Natural killer cell (primary cell): ENCODE measurements at regions not wholly inside any gene's neighbourhood (a gene's known extent, or its start where the extent isn't known, plus 50 kb on each side); places are given as distances from the start of the nearest gene placed in this dataset.

Experiments used
- ATAC-seq, 3 donors: fragments of 150-1000 bp in 2 of 3; fragments of 200-7000 bp in 1 of 3; cut with Tn5 transposase; 1 replicate in 1 of 3; 2 replicates in 2 of 3; pipeline ENCODE4 v1.10.0; 2021; ENCODE audit warnings: mild to moderate bottlenecking in 2 of 3, moderate library complexity in 2 of 3
- DNase-seq, 2 donors: peaks; one replicate each; pipeline versions ENCODE4 v3.0.0 to v3.0.0-alpha.2; 2013 to 2021; ENCODE audit warnings: mixed read lengths in 1 of 2
- H3K27ac ChIP-seq: one replicate; pipeline ENCODE4 v1.5.1; 2013; ENCODE audit warnings: mild to moderate bottlenecking, low read length
- H3K27me3 ChIP-seq: one replicate; pipeline ENCODE4 v1.6.1; 2013; ENCODE audit warnings: low read length; ENCODE audit not compliant: control insufficient read depth, insufficient read depth
- H3K36me3 ChIP-seq: one replicate; pipeline ENCODE4 v1.6.1; 2013; ENCODE audit warnings: low read length; ENCODE audit not compliant: control insufficient read depth, insufficient read depth
- H3K4me1 ChIP-seq: one replicate; pipeline ENCODE4 v1.6.1; 2013; ENCODE audit warnings: low read length; ENCODE audit not compliant: control insufficient read depth, insufficient read depth
- H3K4me3 ChIP-seq: one replicate; pipeline ENCODE4 v1.5.1; 2013; ENCODE audit warnings: low read length
- H3K9me3 ChIP-seq: one replicate; pipeline ENCODE4 v1.6.1; 2013; ENCODE audit warnings: low read length; ENCODE audit not compliant: control insufficient read depth, insufficient read depth
- H3K27ac Mint-ChIP-seq, 2 donors: one replicate each; pipeline ENCODE4 v1.8.0; 2022; ENCODE audit warnings: mild to moderate bottlenecking in 2 of 2, mixed read lengths in 2 of 2, moderate library complexity in 1 of 2
- H3K27me3 Mint-ChIP-seq, 2 donors: one replicate each; pipeline ENCODE4 v1.8.0; 2022; ENCODE audit warnings: low read depth in 2 of 2, mixed read lengths in 2 of 2
- H3K36me3 Mint-ChIP-seq: one replicate; pipeline ENCODE4 v1.8.0; 2022; ENCODE audit warnings: mixed read lengths
- H3K4me1 Mint-ChIP-seq, 2 donors: one replicate each; pipeline ENCODE4 v1.8.0; 2022; ENCODE audit warnings: mixed read lengths in 2 of 2
- H3K4me3 Mint-ChIP-seq: one replicate; pipeline ENCODE4 v1.8.0; 2022; ENCODE audit warnings: mild to moderate bottlenecking, moderate library complexity, mixed read lengths
- H3K9me3 Mint-ChIP-seq, 2 donors: one replicate each; pipeline ENCODE4 v1.8.0; 2022; ENCODE audit warnings: mixed read lengths in 2 of 2
- CTCF ChIP-seq: fragments of 200-600 bp; IDR thresholded peaks from one replicate; pipeline ENCODE4 v1.8.0; 2022; ENCODE audit warnings: antibody characterized with exemption
- WGBS: methylation state at CpG from one replicate; pipeline ENCODE4 v1.1.7; 2013; ENCODE audit warnings: missing lambda C conversion rate; ENCODE audit not compliant: insufficient coverage; 5-methylcytosine and 5-hydroxymethylcytosine counted together
- intact Hi-C: fragments of 100-400 bp; cut with micrococcal nuclease; formaldehyde crosslinking; loops from one replicate; pipeline ENCODE4 v1.14.2; 2022

GRCh38 chr21:31583498-31583897, 76.0 kb upstream of the SOD1 start:
- Histone ChIP-seq H3K9me3 (no peaks in the 10 kb centered on the region), H3K27ac (no peak overlapping the region), H3K4me1 (no peaks in the 10 kb centered on the region), H3K36me3 (no peaks in the 10 kb centered on the region), H3K27me3 (no peaks in the 10 kb centered on the region), H3K4me3 (no peak overlapping the region)
- no peak for TF ChIP-seq CTCF
- ATAC-seq (no peak), DNase-seq (no peak)
- peaks cover 5 to 8% of the 10 kb centered on the region in 2 donors for H3K27me3 Mint-ChIP-seq
- H3K4me3 Mint-ChIP-seq = no peak overlapping the region
- no peaks in the 10 kb centered on the region for H3K9me3 Mint-ChIP-seq
- intact Hi-C loops = no loop called here
- 96% methylated on average over 5 of the region's 6 CpGs for WGBS
- no peak overlapping the region for H3K27ac Mint-ChIP-seq
- H3K4me1 Mint-ChIP-seq = no peaks in the 10 kb centered on the region
- H3K36me3 Mint-ChIP-seq = no peaks in the 10 kb centered on the region

GRCh38 chr21:31580866-31581276, 78.6 kb upstream of the SOD1 start:
- Histone ChIP-seq H3K9me3 (no peaks in the 10 kb centered on the region), H3K4me3 (no peak overlapping the region), H3K27ac (no peak overlapping the region), H3K4me1 (no peaks in the 10 kb centered on the region), H3K36me3 (no peaks in the 10 kb centered on the region), H3K27me3 (no peaks in the 10 kb centered on the region)
- TF ChIP-seq CTCF = peak; percentile 92
- ATAC-seq (peak; percentile 77 to 95 (median 88)), DNase-seq (peak; percentile 61 to 85)
- Mint-ChIP-seq H3K4me3 (no peak overlapping the region), H3K36me3 (no peaks in the 10 kb centered on the region), H3K9me3 (no peaks in the 10 kb centered on the region), H3K27me3 (peaks cover 0 to 3% of the 10 kb centered on the region in 2 donors), H3K4me1 (no peaks in the 10 kb centered on the region), H3K27ac (no peak overlapping the region)
- 42% methylated on average over 3 of the region's 3 CpGs for WGBS
- intact Hi-C loops = loop anchor here (1.0 kb wide), 2 partner anchors 383 to 483 kb away; no protein-coding TSS in a partner anchor

- Mint-ChIP-seq H3K27me3 (peaks cover 0 to 7% of the 10 kb centered on the region in 2 donors), H3K27ac (no peak overlapping the region), H3K4me1 (no peaks in the 10 kb centered on the region), H3K9me3 (no peaks in the 10 kb centered on the region), H3K4me3 (no peak overlapping the region), H3K36me3 (no peaks in the 10 kb centered on the region)
- TF ChIP-seq CTCF = no peak
- no peaks in the 10 kb centered on the region for H3K27me3 ChIP-seq
- H3K4me1 ChIP-seq = no peaks in the 10 kb centered on the region
- H3K9me3 ChIP-seq = no peaks in the 10 kb centered on the region
- intact Hi-C loops = no loop called here
- DNase-seq = no peak
- no peak overlapping the region for H3K27ac ChIP-seq
- H3K4me3 ChIP-seq = no peak overlapping the region
- ATAC-seq = no peak
- no peaks in the 10 kb centered on the region for H3K36me3 ChIP-seq
Measured at GRCh38 chr21:31577271-31577670, 82.2 kb upstream of the SOD1 start.

- H3K4me3 Mint-ChIP-seq = no peak overlapping the region
- WGBS = 93% methylated on average over 6 of the region's 6 CpGs
- no peak for TF ChIP-seq CTCF
Measured at GRCh38 chr21:31576428-31576827, 83.1 kb upstream of the SOD1 start.

More at GRCh38 chr21:31576428-31576827, 83.1 kb upstream of the SOD1 start:
- ATAC-seq = no peak
- H3K4me1 Mint-ChIP-seq = no peaks in the 10 kb centered on the region
- H3K27ac Mint-ChIP-seq = no peak overlapping the region
- Histone ChIP-seq H3K4me1 (no peaks in the 10 kb centered on the region), H3K27ac (no peak overlapping the region), H3K4me3 (no peak overlapping the region), H3K27me3 (no peaks in the 10 kb centered on the region), H3K9me3 (no peaks in the 10 kb centered on the region), H3K36me3 (no peaks in the 10 kb centered on the region)
- intact Hi-C loops = no loop called here
- DNase-seq = no peak
- peaks cover 0 to 7% of the 10 kb centered on the region in 2 donors for H3K27me3 Mint-ChIP-seq
- H3K9me3 Mint-ChIP-seq = no peaks in the 10 kb centered on the region
- no peaks in the 10 kb centered on the region for H3K36me3 Mint-ChIP-seq
